ENCODE measurements at regions not wholly inside any gene's neighbourhood (a gene's known extent, or its start where the extent isn't known, plus 50 kb on each side); places are given as distances from the start of the nearest gene placed in this dataset.

DNA sequence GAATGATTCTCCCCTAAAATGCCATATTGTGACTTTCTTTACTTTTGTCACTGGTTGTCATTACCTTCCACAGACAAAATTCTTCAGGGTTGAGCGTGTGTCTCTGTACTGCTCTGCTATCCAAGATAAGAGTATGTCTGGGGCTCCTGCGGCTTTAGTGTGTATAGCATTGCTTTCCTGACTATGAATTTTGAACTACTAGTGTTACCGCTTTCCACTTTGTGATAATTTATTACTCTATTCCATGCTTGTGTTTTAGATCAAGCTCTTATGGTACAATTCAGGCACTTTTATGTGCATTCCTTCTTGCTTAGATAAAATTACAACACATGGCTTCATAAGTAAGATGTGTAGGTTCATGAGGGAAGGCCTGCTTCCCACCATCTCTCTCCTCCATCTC is 51.5 kb upstream of the MEF2C start:
- TF ChIP-seq JUND (IDR thresholded peaks at IDR 0.05; ENCODE audit: low read depth) = no peak
- DNase-seq (ENCODE audit: low read depth in 1 of 2, low spot score in 1 of 2) = no peak
- in situ Hi-C loops (cut with HindIII; ENCODE audit: low pct_unique_long_range_greater_than_20kb, low sequenced_read_pairs) = no loop called here

Data from T47D (cell line).